Mammary epithelial cell (primary cell): ENCODE measurements at regions not wholly inside any gene's neighbourhood (a gene's known extent, or its start where the extent isn't known, plus 50 kb on each side); places are given as distances from the start of the nearest gene placed in this dataset.

ENCODE experiments used
- CTCF ChIP-seq, 2 donors: IDR thresholded peaks in 1 of 2; conservative IDR thresholded peaks in 1 of 2; 2 replicates each; pipeline ENCODE4 v1.5.1; 2011 to 2012; ENCODE audit warnings: inconsistent platforms in 2 of 2, low read length in 2 of 2, mild to moderate bottlenecking in 2 of 2, control low read depth in 1 of 2, low read depth in 1 of 2; ENCODE audit not compliant: insufficient read depth in 1 of 2; ENCODE audit errors: extremely low read depth in 1 of 2
- EZH2 ChIP-seq: IDR thresholded peaks from 2 replicates; pipeline ENCODE4 v1.6.1; 2012; ENCODE audit warnings: low read length, inconsistent platforms, borderline replicate concordance

- no peak for TF ChIP-seq CTCF (conservative IDR thresholded peaks at IDR 0.05 in 1 of 2, IDR thresholded peaks at IDR 0.05 in 1 of 2; ENCODE audit: extremely low read depth in 1 of 2, insufficient read depth in 1 of 2, low read depth in 1 of 2, low read length in 2 of 2)
- TF ChIP-seq EZH2, result no peak
These were observed 192.6 kb upstream of the LHX5 start for GRCh38 chr12:113664224-113664681.
